ENCODE measurements at regions not wholly inside any gene's neighbourhood (a gene's known extent, or its start where the extent isn't known, plus 50 kb on each side); places are given as distances from the start of the nearest gene placed in this dataset.

DNA sequence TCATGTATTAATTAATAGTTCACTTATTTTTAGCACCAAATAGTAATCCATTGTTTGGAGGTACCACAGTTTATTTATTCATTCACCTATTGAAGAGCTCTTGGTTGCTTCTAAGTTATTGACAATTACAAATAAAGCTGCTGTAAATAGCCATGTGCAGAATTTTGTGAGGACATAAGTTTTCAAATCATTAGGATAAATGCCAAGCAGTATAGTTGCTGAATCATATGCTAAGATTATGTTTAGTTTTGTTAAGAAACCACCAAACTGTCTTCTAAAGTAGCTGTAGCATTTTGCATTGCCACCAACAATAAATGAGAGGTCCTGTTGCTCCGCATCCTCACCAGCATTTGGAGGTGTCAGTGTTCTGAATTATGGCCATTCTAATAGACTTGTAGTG, 2126.8 kb downstream of the PCDH9 start:
- DNase-seq: no peak

- no peak for DNase-seq
These were observed 2134.7 kb downstream of the PCDH9 start for GRCh38 chr13:65095161-65096082.

DNA sequence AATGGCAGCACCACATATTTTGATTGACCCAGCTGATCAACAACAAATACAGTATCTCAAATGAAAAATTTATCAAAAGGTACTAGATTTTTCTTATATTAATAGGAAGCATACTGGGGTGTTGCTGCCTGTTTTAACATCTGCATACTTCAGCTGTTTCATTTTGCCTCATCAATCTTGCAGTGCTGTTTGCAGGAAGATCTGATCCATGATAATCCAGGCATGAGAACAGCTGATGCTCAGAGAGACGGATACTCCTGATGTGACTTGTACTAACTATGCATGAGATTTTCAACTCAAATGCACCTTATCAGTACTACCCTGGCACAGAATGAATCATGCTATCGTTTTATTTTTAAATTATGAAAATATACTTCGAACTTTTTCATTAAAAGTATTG, 2136.8 kb downstream of the PCDH9 start:
- no peak for DNase-seq

DNA sequence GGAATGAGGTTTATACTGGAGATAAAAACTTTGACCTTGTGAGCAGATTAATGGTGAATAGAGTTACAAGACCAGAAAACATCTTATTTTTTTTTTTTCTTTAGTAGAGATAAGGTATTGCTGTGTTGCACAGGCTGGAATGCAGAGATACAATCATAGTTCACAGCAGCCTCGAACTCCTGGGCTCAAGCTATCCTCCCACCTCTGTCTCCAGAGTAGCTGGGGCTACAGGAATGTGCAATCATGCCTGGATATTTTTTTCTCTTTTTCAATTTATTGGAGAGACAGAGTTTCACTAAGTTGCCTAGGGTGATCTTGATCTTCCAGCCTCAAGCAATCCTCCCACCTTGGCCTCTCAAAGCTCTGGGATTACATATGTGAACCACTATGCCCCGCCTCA, 2139.1 kb downstream of the PCDH9 start:
- no peak for DNase-seq

- DNase-seq: no peak
These were observed 2139.9 kb downstream of the PCDH9 start for GRCh38 chr13:65090186-65090585.

DNA sequence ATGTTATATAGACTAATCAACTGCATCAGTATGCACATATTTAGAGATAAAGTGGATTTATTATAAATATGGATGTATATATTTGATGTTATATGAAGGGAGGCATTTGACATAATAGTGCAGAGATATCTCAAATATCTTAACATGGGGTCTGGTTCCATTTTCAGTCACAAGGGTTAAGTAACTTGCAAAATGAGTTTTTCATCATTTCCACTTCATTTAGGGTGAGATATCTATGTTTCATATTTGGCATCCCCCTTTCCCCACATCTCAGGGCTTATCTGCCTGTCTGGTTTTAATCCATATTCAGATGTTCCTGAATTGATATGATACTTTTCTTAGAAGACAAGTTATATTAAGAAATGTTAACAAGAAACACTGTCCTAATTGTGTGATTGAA, 2141.2 kb downstream of the PCDH9 start:
- DNase-seq: no peak

GRCh38 chr13:65085977-65086376, 2144.2 kb downstream of the PCDH9 start:
- no peak for DNase-seq

- no peak for DNase-seq
These were observed 2155.9 kb downstream of the PCDH9 start for GRCh38 chr13:65074248-65074647.

- DNase-seq: no peak
These were observed 2165.2 kb downstream of the PCDH9 start for GRCh38 chr13:65064967-65065366.

DNA sequence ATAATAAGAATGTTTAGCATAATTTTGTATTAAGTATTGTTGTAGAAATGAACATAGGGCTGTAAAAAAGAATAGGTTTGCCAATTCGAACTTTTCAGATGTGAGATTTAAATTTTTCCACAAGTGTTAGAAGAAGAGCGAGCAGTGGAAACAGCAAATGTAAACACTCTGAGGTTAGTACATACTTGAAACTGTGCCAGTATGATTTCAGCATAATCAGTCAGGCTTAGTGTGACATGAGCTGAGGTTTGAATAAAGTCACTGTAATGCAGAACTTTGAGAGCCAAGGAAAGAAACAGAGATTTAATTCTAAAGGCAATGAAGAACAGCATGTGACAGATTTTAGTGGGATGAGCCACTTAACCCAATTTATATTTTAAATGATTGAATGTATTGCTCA, 2166.4 kb downstream of the PCDH9 start:
- DNase-seq: no peak

- DNase-seq: no peak
These were observed 2172.2 kb downstream of the PCDH9 start for GRCh38 chr13:65057986-65058385.

DNA sequence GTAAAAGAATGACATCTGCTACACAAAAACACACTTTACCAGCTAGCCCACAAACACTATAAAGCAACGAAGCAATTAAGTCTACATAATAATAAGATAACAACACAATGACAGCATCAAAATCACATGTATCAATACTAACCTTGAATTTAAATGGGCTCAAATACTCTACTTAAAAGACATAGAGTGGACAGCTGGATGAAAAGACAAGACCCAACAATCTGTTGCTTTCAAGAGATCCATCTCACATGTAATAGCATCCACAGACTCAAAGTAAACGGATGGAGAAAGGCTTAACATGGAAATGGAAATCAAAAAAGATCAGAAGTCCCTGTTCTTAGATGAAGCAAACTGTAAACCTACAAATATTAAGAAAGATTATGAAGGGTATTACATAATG, 2175.9 kb downstream of the PCDH9 start:
- DNase-seq: no peak

GRCh38 chr13:65036999-65037398, 2193.1 kb downstream of the PCDH9 start:
- DNase-seq: no peak

- DNase-seq: no peak
These were observed 2194.8 kb downstream of the PCDH9 start for GRCh38 chr13:65035302-65035701.

GRCh38 chr13:65034266-65034665, 2195.9 kb downstream of the PCDH9 start:
- no peak for DNase-seq

DNA sequence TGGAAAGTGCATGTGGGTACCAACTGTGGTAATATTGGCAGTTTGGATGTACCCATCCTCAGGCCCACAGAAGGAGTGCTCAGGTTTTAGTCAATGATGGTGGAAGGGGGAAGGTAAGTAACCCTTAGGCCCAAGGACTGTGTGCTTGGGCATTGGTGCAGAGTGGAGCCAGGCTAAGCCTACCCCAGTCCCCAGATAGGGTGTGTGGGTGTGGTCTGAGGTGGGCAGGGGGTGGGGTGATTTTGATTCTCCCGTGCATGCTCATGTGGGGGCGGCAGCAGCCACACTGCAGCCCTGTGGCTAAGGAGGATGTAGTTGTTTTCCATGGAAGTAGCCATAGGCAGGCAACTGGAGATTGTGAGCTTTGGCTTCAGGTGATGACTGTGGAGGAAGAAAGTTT, 2197.3 kb downstream of the PCDH9 start:
- no peak for DNase-seq

- DNase-seq: no peak
These were observed 2202.0 kb downstream of the PCDH9 start for GRCh38 chr13:65028101-65028500.

DNA sequence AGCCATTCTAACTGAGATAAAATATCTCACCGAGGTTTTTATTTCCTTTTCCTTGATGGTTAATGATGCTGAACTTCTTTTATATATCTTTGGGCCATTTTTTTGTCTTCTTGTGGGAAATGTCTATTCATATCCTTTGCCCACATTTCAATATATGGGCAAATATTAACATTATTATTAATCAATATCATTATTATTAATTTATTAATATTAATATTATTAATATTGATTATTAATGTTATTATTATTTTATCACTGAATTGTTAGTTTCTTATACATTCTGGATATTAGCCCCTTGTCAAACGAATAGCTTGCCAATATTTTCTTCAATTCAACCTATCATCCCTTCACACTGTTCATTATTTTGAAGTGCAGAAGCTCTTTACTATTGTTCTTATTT, 2203.6 kb downstream of the PCDH9 start:
- DNase-seq: no peak

DNA sequence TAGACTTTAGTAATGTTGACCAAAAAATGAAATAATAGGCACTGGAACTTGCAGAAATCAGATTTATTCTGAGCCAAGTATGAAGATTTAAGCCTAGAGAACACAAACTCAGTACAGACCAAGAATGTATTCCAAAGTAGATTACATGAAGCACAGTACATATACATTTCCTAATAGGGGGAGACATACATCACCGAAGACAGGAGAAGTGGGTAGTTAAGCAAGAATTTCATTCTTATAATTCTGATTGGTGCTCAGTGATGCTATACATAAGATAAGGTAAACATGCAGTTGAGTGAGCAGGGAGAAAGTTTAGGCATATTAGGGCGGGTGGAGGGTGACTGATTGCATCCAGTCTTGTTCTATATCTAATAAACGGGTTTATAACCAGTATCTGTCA, 2218.8 kb downstream of the PCDH9 start:
- no peak for DNase-seq

- DNase-seq: no peak
These were observed 2232.7 kb downstream of the PCDH9 start for GRCh38 chr13:64997438-64997837.

GRCh38 chr13:64993514-64994164, 2236.5 kb downstream of the PCDH9 start:
- no peak for DNase-seq

DNA sequence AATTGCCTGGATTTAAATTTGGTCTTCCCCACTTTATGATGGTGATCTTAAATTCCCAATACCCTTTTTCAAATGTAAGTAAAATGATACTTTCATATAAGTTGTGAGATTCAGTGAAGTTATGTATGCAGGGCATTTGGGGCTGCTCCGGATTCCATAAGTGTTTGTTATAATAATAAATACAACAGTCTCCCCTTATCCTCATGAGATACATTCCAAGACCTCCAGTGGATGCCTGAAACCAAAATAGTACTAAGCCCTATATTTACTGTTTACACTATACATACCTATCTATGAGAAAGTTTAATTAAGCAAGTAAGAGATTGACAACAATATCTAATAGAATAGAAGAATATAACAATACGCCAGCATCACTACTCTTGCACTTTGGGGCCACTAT, 2237.8 kb downstream of the PCDH9 start:
- no peak for DNase-seq

- no peak for DNase-seq
These were observed 2245.1 kb downstream of the PCDH9 start for GRCh38 chr13:64985075-64985474.

- no peak for DNase-seq
These were observed 2267.7 kb downstream of the PCDH9 start for GRCh38 chr13:64962404-64962803.

GRCh38 chr13:64959276-64959675, 2270.9 kb downstream of the PCDH9 start:
- no peak for DNase-seq

Measured in NCI-H2107 (cell line).